Natural killer cell (primary cell): ENCODE measurements at regions not wholly inside any gene's neighbourhood (a gene's known extent, or its start where the extent isn't known, plus 50 kb on each side); places are given as distances from the start of the nearest gene placed in this dataset.

Source experiments
- ATAC-seq, 3 donors: fragments of 150-1000 bp in 2 of 3; fragments of 200-7000 bp in 1 of 3; cut with Tn5 transposase; 1 replicate in 1 of 3; 2 replicates in 2 of 3; pipeline ENCODE4 v1.10.0; 2021; ENCODE audit warnings: mild to moderate bottlenecking in 2 of 3, moderate library complexity in 2 of 3
- DNase-seq, 2 donors: peaks; one replicate each; pipeline versions ENCODE4 v3.0.0 to v3.0.0-alpha.2; 2013 to 2021; ENCODE audit warnings: mixed read lengths in 1 of 2
- H3K27ac ChIP-seq: one replicate; pipeline ENCODE4 v1.5.1; 2013; ENCODE audit warnings: mild to moderate bottlenecking, low read length
- H3K27me3 ChIP-seq: one replicate; pipeline ENCODE4 v1.6.1; 2013; ENCODE audit warnings: low read length; ENCODE audit not compliant: control insufficient read depth, insufficient read depth
- H3K36me3 ChIP-seq: one replicate; pipeline ENCODE4 v1.6.1; 2013; ENCODE audit warnings: low read length; ENCODE audit not compliant: control insufficient read depth, insufficient read depth
- H3K4me1 ChIP-seq: one replicate; pipeline ENCODE4 v1.6.1; 2013; ENCODE audit warnings: low read length; ENCODE audit not compliant: control insufficient read depth, insufficient read depth
- H3K4me3 ChIP-seq: one replicate; pipeline ENCODE4 v1.5.1; 2013; ENCODE audit warnings: low read length
- H3K9me3 ChIP-seq: one replicate; pipeline ENCODE4 v1.6.1; 2013; ENCODE audit warnings: low read length; ENCODE audit not compliant: control insufficient read depth, insufficient read depth
- H3K27ac Mint-ChIP-seq, 2 donors: one replicate each; pipeline ENCODE4 v1.8.0; 2022; ENCODE audit warnings: mild to moderate bottlenecking in 2 of 2, mixed read lengths in 2 of 2, moderate library complexity in 1 of 2
- H3K27me3 Mint-ChIP-seq, 2 donors: one replicate each; pipeline ENCODE4 v1.8.0; 2022; ENCODE audit warnings: low read depth in 2 of 2, mixed read lengths in 2 of 2
- H3K36me3 Mint-ChIP-seq: one replicate; pipeline ENCODE4 v1.8.0; 2022; ENCODE audit warnings: mixed read lengths
- H3K4me1 Mint-ChIP-seq, 2 donors: one replicate each; pipeline ENCODE4 v1.8.0; 2022; ENCODE audit warnings: mixed read lengths in 2 of 2
- H3K4me3 Mint-ChIP-seq: one replicate; pipeline ENCODE4 v1.8.0; 2022; ENCODE audit warnings: mild to moderate bottlenecking, moderate library complexity, mixed read lengths
- H3K9me3 Mint-ChIP-seq, 2 donors: one replicate each; pipeline ENCODE4 v1.8.0; 2022; ENCODE audit warnings: mixed read lengths in 2 of 2
- WGBS: methylation state at CpG from one replicate; pipeline ENCODE4 v1.1.7; 2013; ENCODE audit warnings: missing lambda C conversion rate; ENCODE audit not compliant: insufficient coverage; 5-methylcytosine and 5-hydroxymethylcytosine counted together
- intact Hi-C: fragments of 100-400 bp; cut with micrococcal nuclease; formaldehyde crosslinking; loops from one replicate; pipeline ENCODE4 v1.14.2; 2022
- TF ChIP-seq, protein P1 (sequence below): fragments of 200-600 bp; IDR thresholded peaks from one replicate; pipeline ENCODE4 v1.8.0; 2022; ENCODE audit warnings: antibody characterized with exemption

DNA sequence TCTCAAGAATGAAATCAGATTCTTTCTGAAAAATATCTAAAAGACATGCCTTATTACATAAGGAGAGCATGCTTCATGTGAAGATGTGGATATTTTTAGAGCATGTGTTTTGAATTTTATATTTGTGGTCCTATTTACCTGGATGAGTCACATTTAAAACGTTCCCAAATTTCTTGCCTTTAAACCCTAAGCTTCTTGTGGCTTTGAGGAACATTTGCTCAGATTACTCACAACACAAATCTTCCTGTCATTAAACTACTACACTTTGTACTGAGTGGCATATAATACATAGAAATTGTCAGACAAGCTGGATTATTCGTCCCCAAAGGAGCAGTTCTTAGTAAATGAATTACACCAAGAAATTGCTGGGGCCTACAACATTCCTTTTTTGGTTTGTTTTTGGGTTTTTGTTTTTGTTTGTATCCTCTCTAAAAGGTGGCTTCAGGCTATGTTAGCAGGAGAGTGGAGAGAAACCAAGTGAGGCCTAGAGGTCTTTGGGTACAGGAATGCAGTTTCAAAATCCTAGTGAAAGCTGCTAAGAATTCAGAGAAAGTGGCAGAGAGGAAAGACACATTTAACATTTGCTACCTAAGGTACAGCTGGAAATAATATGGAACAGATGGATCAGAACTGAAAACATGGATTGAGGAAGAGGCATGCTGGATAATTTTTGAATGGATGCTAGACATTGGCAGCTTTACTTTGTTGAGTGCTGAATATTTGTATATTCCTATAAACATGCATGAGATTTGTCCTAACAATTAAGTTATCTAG is 128.1 kb downstream of the RPL22L1 start:
- Histone ChIP-seq H3K27ac (no peak overlapping the region), H3K4me1 (no peaks in the 10 kb centered on the region), H3K9me3 (no peaks in the 10 kb centered on the region), H3K4me3 (no peak overlapping the region), H3K27me3 (no peaks in the 10 kb centered on the region), H3K36me3 (no peaks in the 10 kb centered on the region)
- Mint-ChIP-seq H3K27me3 (peaks cover 23 to 27% of the 10 kb centered on the region in 2 donors), H3K4me3 (no peak overlapping the region), H3K36me3 (no peaks in the 10 kb centered on the region), H3K27ac (no peak overlapping the region), H3K9me3 (no peaks in the 10 kb centered on the region), H3K4me1 (no peaks in the 10 kb centered on the region)
- ATAC-seq (no peak), DNase-seq (no peak)
- TF ChIP-seq, protein P1, sequence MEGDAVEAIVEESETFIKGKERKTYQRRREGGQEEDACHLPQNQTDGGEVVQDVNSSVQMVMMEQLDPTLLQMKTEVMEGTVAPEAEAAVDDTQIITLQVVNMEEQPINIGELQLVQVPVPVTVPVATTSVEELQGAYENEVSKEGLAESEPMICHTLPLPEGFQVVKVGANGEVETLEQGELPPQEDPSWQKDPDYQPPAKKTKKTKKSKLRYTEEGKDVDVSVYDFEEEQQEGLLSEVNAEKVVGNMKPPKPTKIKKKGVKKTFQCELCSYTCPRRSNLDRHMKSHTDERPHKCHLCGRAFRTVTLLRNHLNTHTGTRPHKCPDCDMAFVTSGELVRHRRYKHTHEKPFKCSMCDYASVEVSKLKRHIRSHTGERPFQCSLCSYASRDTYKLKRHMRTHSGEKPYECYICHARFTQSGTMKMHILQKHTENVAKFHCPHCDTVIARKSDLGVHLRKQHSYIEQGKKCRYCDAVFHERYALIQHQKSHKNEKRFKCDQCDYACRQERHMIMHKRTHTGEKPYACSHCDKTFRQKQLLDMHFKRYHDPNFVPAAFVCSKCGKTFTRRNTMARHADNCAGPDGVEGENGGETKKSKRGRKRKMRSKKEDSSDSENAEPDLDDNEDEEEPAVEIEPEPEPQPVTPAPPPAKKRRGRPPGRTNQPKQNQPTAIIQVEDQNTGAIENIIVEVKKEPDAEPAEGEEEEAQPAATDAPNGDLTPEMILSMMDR = no peak
- intact Hi-C loops = no loop called here
- WGBS = 77% methylated on average over 2 of the region's 2 CpGs

DNA sequence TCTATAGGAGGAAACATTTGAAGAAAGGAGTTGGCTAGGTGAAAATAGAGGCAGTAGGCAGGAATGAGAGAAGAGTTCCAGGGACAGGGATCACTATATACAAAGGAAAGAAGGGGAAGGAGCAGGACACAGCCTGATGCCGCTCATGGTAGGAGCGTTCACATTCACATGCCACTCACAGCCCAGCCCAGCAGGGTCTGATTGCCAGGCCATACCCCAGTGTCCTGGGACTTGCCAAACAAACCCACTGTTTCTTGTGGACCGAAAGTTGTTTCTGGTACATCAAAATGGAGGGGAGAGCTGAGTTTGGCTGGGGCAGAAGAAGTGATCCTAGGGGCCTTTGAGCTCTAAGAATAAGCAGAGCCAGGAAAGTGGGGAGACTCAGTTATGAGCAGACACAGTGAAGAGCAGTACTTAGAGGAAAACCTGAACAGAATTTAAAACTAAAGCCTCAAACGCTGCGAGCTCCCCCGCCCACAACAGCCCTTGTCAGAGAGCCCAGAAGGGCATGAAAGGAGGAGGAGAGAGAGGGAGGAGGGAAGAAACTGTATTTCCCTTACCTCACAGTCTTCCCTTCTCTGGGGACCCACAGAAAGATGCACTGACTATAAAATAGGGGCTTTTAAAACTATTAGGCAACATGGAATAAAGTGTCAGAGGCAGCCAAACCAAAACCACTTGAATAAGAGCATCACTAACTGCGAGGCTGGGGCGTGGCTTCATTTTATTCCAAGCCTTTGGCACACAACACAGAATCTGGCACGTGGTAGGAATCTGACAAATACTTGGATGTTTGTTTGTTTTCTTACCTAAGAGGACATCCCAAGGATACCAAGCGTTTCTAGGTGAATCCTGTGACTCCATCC is 129.0 kb downstream of the RPL22L1 start:
- no peak for ATAC-seq
- H3K27me3 ChIP-seq = no peaks in the 10 kb centered on the region

DNA sequence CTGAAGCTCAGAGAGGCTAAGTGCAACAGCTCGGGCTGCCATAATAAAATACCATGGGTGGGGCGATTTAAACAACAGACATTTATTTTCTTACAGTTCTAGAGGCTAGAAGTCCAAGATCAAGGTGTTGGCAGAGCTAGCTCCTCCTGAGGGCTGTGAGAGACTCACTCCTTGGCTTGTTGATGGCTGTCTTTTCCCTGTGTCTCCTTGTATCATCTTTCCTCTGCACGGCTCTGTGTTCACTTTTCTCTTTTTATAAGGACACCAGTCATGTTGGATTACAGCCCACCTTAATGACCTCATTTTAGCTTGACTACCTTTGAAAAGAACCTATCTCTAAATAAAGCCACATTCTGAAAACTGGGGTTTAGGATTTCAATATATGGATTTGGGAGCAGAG is 129.7 kb downstream of the RPL22L1 start:
- Histone ChIP-seq H3K4me1 (no peaks in the 10 kb centered on the region), H3K27me3 (no peaks in the 10 kb centered on the region), H3K9me3 (no peaks in the 10 kb centered on the region), H3K4me3 (no peak overlapping the region), H3K36me3 (no peaks in the 10 kb centered on the region), H3K27ac (no peak overlapping the region)
- intact Hi-C loops = no loop called here
- Mint-ChIP-seq H3K4me3 (no peak overlapping the region), H3K27me3 (peaks cover 20 to 28% of the 10 kb centered on the region in 2 donors), H3K9me3 (no peaks in the 10 kb centered on the region), H3K36me3 (no peaks in the 10 kb centered on the region), H3K27ac (no peak overlapping the region), H3K4me1 (no peaks in the 10 kb centered on the region)
- 93% methylated on average over 3 of the region's 3 CpGs for WGBS
- TF ChIP-seq, protein P1 = no peak
- DNase-seq (no peak), ATAC-seq (no peak)

More for the DNA sequence above, 129.0 kb downstream of the RPL22L1 start:
- Histone ChIP-seq H3K36me3 (no peaks in the 10 kb centered on the region), H3K27ac (no peak overlapping the region), H3K9me3 (no peaks in the 10 kb centered on the region), H3K4me3 (no peak overlapping the region), H3K4me1 (no peaks in the 10 kb centered on the region)
- H3K36me3 Mint-ChIP-seq = no peaks in the 10 kb centered on the region
- TF ChIP-seq, protein P1 = no peak
- H3K27me3 Mint-ChIP-seq = peaks cover 19 to 27% of the 10 kb centered on the region in 2 donors
- intact Hi-C loops = no loop called here
- H3K9me3 Mint-ChIP-seq = no peaks in the 10 kb centered on the region
- H3K4me3 Mint-ChIP-seq = no peak overlapping the region
- no peak for DNase-seq
- 71% methylated on average over 7 of the region's 10 CpGs for WGBS
- no peak overlapping the region for H3K27ac Mint-ChIP-seq
- no peaks in the 10 kb centered on the region for H3K4me1 Mint-ChIP-seq
